Thyroid gland (tissue), 4 donors: ENCODE measurements at regions not wholly inside any gene's neighbourhood (a gene's known extent, or its start where the extent isn't known, plus 50 kb on each side); places are given as distances from the start of the nearest gene placed in this dataset.
"Not testable (repeated sequence)": the region's sequence is repeated elsewhere in the genome, so short reads cannot be mapped to it uniquely, and the experiment has no call there.

Source experiments
- DNase-seq, 2 donors: peaks; one replicate each; pipeline ENCODE4 v3.0.0-alpha.2; 2019
- H3K27ac ChIP-seq, 3 donors: fragments of 200-600 bp; sonication (generic); 1 replicate in 2 of 3; 2 replicates in 1 of 3; pipeline ENCODE4 v1.5.1; 2016 to 2019; ENCODE audit warnings: mild to moderate bottlenecking in 1 of 3, moderate library complexity in 1 of 3
- H3K27me3 ChIP-seq: fragments of 200-600 bp; sonication (generic); one replicate; pipeline ENCODE4 v1.5.1; 2019
- H3K36me3 ChIP-seq, 2 donors: fragments of 200-600 bp; sonication (generic); one replicate each; pipeline ENCODE4 v1.5.1; 2016 to 2019
- H3K4me1 ChIP-seq, 2 donors: fragments of 200-600 bp; sonication (generic); one replicate each; pipeline ENCODE4 v1.5.1; 2017 to 2019
- H3K4me3 ChIP-seq, 3 donors: fragments of 200-600 bp; sonication (generic); replicated peaks in 1 of 3; 1 replicate in 2 of 3; 2 replicates in 1 of 3; pipeline ENCODE4 v1.5.1; 2016; ENCODE audit warnings: mild to moderate bottlenecking in 1 of 3
- H3K9me3 ChIP-seq: fragments of 200-600 bp; sonication (generic); one replicate; pipeline ENCODE4 v1.5.1; 2017
- POLR2A ChIP-seq, 2 donors: fragments of 450-650 bp; IDR thresholded peaks; one replicate each; pipeline ENCODE4 v1.6.1; 2017; ENCODE audit warnings: antibody characterized with exemption in 2 of 2, mild to moderate bottlenecking in 2 of 2, moderate library complexity in 1 of 2
- WGBS, 2 donors: methylation state at CpG; one replicate each; pipeline ENCODE4 v1.1.5; 2017; 5-methylcytosine and 5-hydroxymethylcytosine counted together
- intact Hi-C: fragments of 100-400 bp; cut with DNase I; formaldehyde crosslinking; loops from one replicate; pipeline ENCODE4 v1.15.1; 2023
- TF ChIP-seq, protein P1 (sequence below), 6 experiments: fragments of 200-600 bp in 3 of 6; fragments of 450-650 bp in 3 of 6; sonication (generic) in 3 of 6; IDR thresholded peaks; one replicate each; pipeline ENCODE4 v1.5.1; 2016 to 2019; ENCODE audit warnings: antibody characterized with exemption in 6 of 6, mild to moderate bottlenecking in 2 of 6, inconsistent platforms in 1 of 6, moderate library complexity in 1 of 6

DNA sequence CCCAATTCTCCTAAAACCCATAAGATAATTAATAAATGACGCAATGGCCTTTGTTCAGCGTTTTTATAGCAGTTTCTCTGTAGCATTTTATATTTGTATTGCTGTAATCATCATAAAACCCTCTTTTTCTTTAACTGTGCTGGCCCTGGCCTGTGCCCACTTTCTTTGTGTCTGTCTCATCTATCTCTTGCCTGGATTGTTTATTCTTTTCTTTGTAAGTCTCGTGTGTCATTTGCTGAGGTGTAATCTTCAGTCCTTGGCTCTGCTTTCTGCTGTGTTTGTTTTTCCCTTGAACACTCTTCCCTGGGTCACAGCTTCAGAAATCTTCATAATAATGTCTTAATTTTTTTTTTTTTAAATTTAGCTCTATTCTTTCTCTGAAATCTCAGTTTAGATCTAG lies 525.8 kb upstream of the LINC00305 start:
- intact Hi-C loops, result no loop called here
- WGBS, 2 donors, result 70 to 71% methylated on average over 3 of the region's 3 CpGs
- DNase-seq, result no peak
- no peak overlapping the region for H3K4me3 ChIP-seq
- TF ChIP-seq, protein P1, sequence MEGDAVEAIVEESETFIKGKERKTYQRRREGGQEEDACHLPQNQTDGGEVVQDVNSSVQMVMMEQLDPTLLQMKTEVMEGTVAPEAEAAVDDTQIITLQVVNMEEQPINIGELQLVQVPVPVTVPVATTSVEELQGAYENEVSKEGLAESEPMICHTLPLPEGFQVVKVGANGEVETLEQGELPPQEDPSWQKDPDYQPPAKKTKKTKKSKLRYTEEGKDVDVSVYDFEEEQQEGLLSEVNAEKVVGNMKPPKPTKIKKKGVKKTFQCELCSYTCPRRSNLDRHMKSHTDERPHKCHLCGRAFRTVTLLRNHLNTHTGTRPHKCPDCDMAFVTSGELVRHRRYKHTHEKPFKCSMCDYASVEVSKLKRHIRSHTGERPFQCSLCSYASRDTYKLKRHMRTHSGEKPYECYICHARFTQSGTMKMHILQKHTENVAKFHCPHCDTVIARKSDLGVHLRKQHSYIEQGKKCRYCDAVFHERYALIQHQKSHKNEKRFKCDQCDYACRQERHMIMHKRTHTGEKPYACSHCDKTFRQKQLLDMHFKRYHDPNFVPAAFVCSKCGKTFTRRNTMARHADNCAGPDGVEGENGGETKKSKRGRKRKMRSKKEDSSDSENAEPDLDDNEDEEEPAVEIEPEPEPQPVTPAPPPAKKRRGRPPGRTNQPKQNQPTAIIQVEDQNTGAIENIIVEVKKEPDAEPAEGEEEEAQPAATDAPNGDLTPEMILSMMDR (IDR thresholded peaks at IDR 0.05), result no peak
- no peak for TF ChIP-seq POLR2A (IDR thresholded peaks at IDR 0.05)
- H3K4me1 ChIP-seq, result no peaks in the 10 kb centered on the region
- no peak overlapping the region for H3K27ac ChIP-seq
- H3K27me3 ChIP-seq, result no peaks in the 10 kb centered on the region
- no peaks in the 10 kb centered on the region for H3K9me3 ChIP-seq
- no peaks in the 10 kb centered on the region for H3K36me3 ChIP-seq

DNA sequence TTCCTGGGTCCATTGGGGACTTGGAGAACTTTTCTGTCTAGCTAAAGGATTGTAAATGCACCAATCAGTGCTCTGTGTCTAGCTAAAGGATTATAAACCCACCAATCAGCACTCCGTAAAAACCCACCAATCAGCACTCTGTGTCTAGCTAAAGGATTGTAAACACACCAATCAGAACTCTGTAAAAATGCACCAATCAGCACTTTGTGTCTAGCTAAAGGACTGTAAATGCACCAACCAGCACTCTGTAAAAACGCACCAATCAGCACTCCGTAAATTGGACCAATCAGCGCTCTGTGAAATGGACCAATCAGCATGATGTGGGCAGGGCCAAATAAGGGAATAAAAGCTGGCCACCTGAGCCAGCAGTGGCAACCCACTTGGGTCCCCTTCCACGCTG lies 522.4 kb upstream of the LINC00305 start:
- intact Hi-C loops, H3K9me3 ChIP-seq, H3K27me3 ChIP-seq, H3K36me3 ChIP-seq, H3K4me3 ChIP-seq, H3K4me1 ChIP-seq, DNase-seq, H3K27ac ChIP-seq: not testable (repeated sequence)
- 75 to 78% methylated on average over 5 of the region's 5 CpGs for WGBS, 2 donors

DNA sequence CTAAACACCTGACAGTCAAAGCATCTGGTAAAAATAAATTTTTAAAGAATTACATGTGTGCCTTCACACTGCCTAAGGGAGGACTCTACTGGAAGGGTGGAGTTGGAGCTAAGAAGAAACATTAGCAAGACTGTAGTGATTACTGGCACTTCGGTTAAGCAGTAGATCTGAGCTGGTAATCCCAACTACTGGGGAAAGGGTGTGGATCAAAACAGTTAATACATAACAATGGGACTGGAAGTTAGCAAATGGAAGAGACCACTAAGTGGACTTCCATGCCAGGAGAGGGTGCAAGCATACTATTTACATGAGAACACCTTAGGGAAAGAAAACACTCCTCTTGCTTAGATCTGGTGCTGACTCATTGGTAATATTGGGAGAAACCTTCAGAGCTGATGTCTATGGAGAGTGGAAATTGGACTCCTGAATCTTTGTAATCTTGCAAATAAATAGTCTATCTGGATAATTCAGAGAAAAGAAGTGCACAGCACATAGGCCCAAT lies 519.6 kb upstream of the LINC00305 start:
- Histone ChIP-seq H3K9me3 (no peaks in the 10 kb centered on the region), H3K27ac (no peak overlapping the region), H3K4me3 (no peak overlapping the region), H3K4me1 (no peaks in the 10 kb centered on the region), H3K27me3 (no peaks in the 10 kb centered on the region), H3K36me3 (no peaks in the 10 kb centered on the region)
- no peak for DNase-seq
- intact Hi-C loops, result no loop called here
- TF ChIP-seq, protein P1 (IDR thresholded peaks at IDR 0.05), result no peak
- TF ChIP-seq POLR2A (IDR thresholded peaks at IDR 0.05), result no peak
- WGBS, 2 donors, result 90 to 94% methylated on average over 1 of the region's 1 CpG

GRCh38 chr18:64663086-64663485 lies 514.2 kb upstream of the LINC00305 start:
- intact Hi-C loops, result no loop called here

DNA sequence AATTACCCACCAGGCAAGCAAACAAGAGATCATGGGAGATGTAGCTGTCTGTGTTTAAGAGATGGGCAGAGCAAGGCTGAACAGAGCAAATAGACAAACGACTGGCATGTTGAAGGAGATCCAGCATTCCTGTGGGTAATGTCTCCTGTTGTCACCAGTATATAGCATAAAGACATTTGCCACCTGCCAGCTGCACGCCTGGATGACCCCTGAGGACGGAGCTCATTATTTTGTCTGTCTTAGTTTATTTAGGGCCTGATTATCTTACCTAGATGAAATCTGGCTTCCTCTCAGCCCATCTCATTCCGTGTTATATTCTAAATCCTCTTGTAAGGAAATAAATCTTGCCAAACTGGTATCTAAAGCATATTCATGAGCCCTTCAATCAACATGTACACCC lies 510.3 kb upstream of the LINC00305 start:
- intact Hi-C loops, result no loop called here
- Histone ChIP-seq H3K27ac (no peak overlapping the region), H3K4me3 (no peak overlapping the region), H3K27me3 (no peaks in the 10 kb centered on the region), H3K9me3 (no peaks in the 10 kb centered on the region), H3K4me1 (no peaks in the 10 kb centered on the region), H3K36me3 (no peaks in the 10 kb centered on the region)
- TF ChIP-seq, protein P1 (IDR thresholded peaks at IDR 0.05), result no peak
- no peak for TF ChIP-seq POLR2A (IDR thresholded peaks at IDR 0.05)
- 42 to 43% methylated on average over 4 of the region's 4 CpGs for WGBS, 2 donors
- no peak for DNase-seq

More at GRCh38 chr18:64663086-64663485, 514.2 kb upstream of the LINC00305 start:
- Histone ChIP-seq H3K27me3 (no peaks in the 10 kb centered on the region), H3K4me3 (no peak overlapping the region), H3K4me1 (no peaks in the 10 kb centered on the region), H3K36me3 (no peaks in the 10 kb centered on the region), H3K9me3 (no peaks in the 10 kb centered on the region), H3K27ac (no peak overlapping the region)
- 85 to 90% methylated on average over 2 of the region's 2 CpGs for whole genome bisulfite sequencing, 2 donors
- DNase-seq, result no peak
- TF ChIP-seq, protein P1 (IDR thresholded peaks at IDR 0.05), result no peak
- no peak for TF ChIP-seq POLR2A (IDR thresholded peaks at IDR 0.05)

DNA sequence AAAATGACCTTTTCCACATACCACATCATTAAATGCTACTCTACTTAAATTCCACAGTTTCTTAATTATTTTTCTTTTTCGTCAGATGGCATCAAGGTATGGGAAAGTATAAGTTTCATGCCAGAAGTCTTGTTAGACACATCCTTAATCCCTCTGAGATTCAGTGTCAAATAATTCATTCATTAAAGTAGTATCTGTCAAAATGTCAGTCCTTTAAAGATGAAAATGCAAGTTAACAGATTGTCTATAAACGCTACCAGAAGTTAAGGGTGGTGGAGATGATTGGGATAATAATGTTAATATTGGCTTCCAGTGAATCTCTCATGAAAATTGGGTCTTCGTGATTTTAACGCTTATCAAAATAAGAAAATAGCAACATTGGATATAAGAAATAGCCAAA lies 504.2 kb upstream of the LINC00305 start:
- Histone ChIP-seq H3K9me3 (no peaks in the 10 kb centered on the region), H3K36me3 (no peaks in the 10 kb centered on the region), H3K4me1 (no peaks in the 10 kb centered on the region), H3K27me3 (no peaks in the 10 kb centered on the region), H3K27ac (no peak overlapping the region), H3K4me3 (no peak overlapping the region)
- DNase-seq, result no peak
- TF ChIP-seq, protein P1 (IDR thresholded peaks at IDR 0.05), result no peak
- no peak for TF ChIP-seq POLR2A (IDR thresholded peaks at IDR 0.05)
- intact Hi-C loops, result no loop called here
- 68 to 69% methylated on average over 4 of the region's 4 CpGs for WGBS, 2 donors
